Suprapubic skin (tissue), 3 donors: ENCODE measurements at regions not wholly inside any gene's neighbourhood (a gene's known extent, or its start where the extent isn't known, plus 50 kb on each side); places are given as distances from the start of the nearest gene placed in this dataset.

Experiments
- CTCF ChIP-seq, 2 donors: fragments of 200-600 bp in 1 of 2; fragments of 450-650 bp in 1 of 2; sonication (generic) in 1 of 2; IDR thresholded peaks; one replicate each; pipeline ENCODE4 v1.5.1; 2016 to 2019; ENCODE audit warnings: antibody characterized with exemption in 2 of 2, mild to moderate bottlenecking in 1 of 2, moderate library complexity in 1 of 2
- POLR2A ChIP-seq, 2 donors: fragments of 450-650 bp; IDR thresholded peaks; one replicate each; pipeline ENCODE4 v1.6.1; 2017; ENCODE audit warnings: antibody characterized with exemption in 2 of 2, mild to moderate bottlenecking in 2 of 2, moderate library complexity in 2 of 2

DNA sequence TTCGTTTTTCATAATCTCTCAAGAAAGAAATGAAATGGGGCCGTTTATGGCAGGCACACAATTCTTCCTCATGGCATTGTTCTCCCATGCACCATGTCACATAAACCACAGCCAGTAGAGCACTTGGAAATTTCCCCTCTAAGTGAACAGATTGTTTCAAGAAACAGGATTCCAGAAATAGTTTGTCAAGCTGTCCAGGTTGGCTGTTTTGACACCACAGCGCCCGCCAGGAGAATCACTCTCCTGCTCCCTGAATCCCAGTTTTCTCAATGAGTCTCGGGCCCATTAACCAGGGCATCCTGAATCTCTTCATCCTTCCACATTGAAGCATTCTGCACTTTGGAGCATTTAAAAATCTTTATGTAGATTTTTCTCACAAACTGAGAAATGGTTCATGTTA lies 172.2 kb upstream of the NEBL start:
- TF ChIP-seq CTCF (IDR thresholded peaks at IDR 0.05) (no peak), POLR2A (IDR thresholded peaks at IDR 0.05) (no peak)
